ENCODE measurements at regions not wholly inside any gene's neighbourhood (a gene's known extent, or its start where the extent isn't known, plus 50 kb on each side); places are given as distances from the start of the nearest gene placed in this dataset.

DNA sequence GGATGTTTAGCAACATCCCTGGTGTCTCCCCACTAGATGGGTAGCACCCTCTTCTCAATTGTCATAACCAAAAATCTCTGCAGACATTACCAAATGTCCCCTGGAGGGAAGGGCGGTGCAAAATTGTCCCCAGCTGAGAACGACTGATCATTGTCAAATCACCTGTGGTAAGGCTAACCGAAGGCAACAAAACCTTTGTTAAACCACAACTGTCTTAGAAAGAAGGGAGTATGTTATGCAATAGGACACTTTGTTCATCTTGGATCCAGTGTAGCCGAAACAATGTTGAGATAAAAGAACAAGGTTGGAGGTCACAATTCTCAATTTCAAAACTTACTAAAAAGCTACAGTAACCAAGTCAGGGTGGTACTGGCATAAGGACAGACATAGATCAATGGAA is 50.3 kb upstream of the ST3GAL5 start:
- Mint-ChIP-seq H3K27ac (no peak overlapping the region), H3K4me1 (peaks cover 6% of the 10 kb centered on the region), H3K4me3 (no peak overlapping the region), H3K27me3 (ENCODE audit: low read depth in 3 of 3) (peaks cover 0 to 6% (median 2%) of the 10 kb centered on the region in 3 donors), H3K9me3 (peaks cover 18 to 32% (median 28%) of the 10 kb centered on the region in 7 donors), H3K36me3 (peaks cover 0 to 3% of the 10 kb centered on the region in 2 donors)
- peaks cover 26 to 27% of the 10 kb centered on the region in 2 donors for H3K9me3 ChIP-seq (replicated peaks in 1 of 2; ENCODE audit: control insufficient read depth in 1 of 2, insufficient read depth in 1 of 2, low read length in 2 of 2)
- no peaks in the 10 kb centered on the region for H3K79me2 ChIP-seq (ENCODE audit: insufficient read depth, low read length)
- H2AFZ ChIP-seq (ENCODE audit: insufficient read depth, low read depth, low read length, poor library complexity, severe bottlenecking), result no peak overlapping the region
- H3K4me3 ChIP-seq (replicated peaks in 1 of 3; ENCODE audit: low read depth in 2 of 3, low read length in 3 of 3), result no peak overlapping the region
- no peaks in the 10 kb centered on the region for H3K4me1 ChIP-seq (ENCODE audit: control insufficient read depth in 1 of 2, insufficient read depth in 2 of 2, low read length in 2 of 2)
- no peak overlapping the region for H3K9ac ChIP-seq (ENCODE audit: insufficient read depth, low read length, poor library complexity, severe bottlenecking)
- no peaks in the 10 kb centered on the region for H3K27me3 ChIP-seq (ENCODE audit: control insufficient read depth in 2 of 2, insufficient read depth in 2 of 2, low read length in 2 of 2)
- DNase-seq, result no peak
- no peak overlapping the region for H3K27ac ChIP-seq (ENCODE audit: low read depth in 1 of 2, low read length in 2 of 2)
- TF ChIP-seq, protein P1, sequence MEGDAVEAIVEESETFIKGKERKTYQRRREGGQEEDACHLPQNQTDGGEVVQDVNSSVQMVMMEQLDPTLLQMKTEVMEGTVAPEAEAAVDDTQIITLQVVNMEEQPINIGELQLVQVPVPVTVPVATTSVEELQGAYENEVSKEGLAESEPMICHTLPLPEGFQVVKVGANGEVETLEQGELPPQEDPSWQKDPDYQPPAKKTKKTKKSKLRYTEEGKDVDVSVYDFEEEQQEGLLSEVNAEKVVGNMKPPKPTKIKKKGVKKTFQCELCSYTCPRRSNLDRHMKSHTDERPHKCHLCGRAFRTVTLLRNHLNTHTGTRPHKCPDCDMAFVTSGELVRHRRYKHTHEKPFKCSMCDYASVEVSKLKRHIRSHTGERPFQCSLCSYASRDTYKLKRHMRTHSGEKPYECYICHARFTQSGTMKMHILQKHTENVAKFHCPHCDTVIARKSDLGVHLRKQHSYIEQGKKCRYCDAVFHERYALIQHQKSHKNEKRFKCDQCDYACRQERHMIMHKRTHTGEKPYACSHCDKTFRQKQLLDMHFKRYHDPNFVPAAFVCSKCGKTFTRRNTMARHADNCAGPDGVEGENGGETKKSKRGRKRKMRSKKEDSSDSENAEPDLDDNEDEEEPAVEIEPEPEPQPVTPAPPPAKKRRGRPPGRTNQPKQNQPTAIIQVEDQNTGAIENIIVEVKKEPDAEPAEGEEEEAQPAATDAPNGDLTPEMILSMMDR (IDR thresholded peaks at IDR 0.05), result no peak
- intact Hi-C loops (cut with micrococcal nuclease), result no loop called here
- no peak overlapping the region for H3K4me2 ChIP-seq (replicated peaks; ENCODE audit: extremely low read depth, low read length, poor library complexity, severe bottlenecking)
- H4K20me1 ChIP-seq (ENCODE audit: insufficient read depth, low read length), result no peaks in the 10 kb centered on the region
- no CpG with 5 or more reads among the region's 4 CpGs for WGBS (ENCODE audit: insufficient coverage)
- no peaks in the 10 kb centered on the region for H3K36me3 ChIP-seq (replicated peaks in 1 of 2; ENCODE audit: control insufficient read depth in 1 of 2, insufficient read depth in 2 of 2, low read length in 2 of 2)
